ENCODE measurements at regions not wholly inside any gene's neighbourhood (a gene's known extent, or its start where the extent isn't known, plus 50 kb on each side); places are given as distances from the start of the nearest gene placed in this dataset.

DNA sequence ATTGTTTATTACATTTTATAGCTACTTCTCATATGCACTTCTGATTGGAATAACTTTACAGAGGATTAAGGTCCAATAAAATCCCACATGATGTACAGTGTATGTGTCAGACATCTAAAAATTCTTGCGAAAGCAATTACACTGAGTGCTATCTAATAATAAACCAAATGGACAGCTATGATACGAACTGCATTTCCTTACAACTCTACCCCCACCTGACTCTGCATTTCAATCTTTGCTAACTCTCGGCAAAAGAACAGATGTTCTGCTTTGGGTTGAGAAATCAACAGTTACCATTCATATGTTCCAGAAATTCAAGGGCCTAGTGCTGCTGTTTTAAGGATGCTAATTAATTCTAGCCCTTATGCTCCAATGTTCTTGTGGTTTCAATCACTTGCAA is 287.9 kb upstream of the NOCT start:
- no peak for DNase-seq (ENCODE audit: low read depth)
- TF ChIP-seq CTCF (IDR thresholded peaks at IDR 0.05; ENCODE audit: insufficient read depth, low read depth, low read length, missing control alignments), result no peak
- H3K4me3 ChIP-seq (ENCODE audit: low read depth, low read length), result no peak overlapping the region

GRCh38 chr4:138724530-138724929 is 291.1 kb upstream of the NOCT start:
- no peak overlapping the region for H3K4me3 ChIP-seq (ENCODE audit: low read depth, low read length)
- TF ChIP-seq CTCF (IDR thresholded peaks at IDR 0.05; ENCODE audit: insufficient read depth, low read depth, low read length, missing control alignments), result no peak
- DNase-seq (ENCODE audit: low read depth), result no peak

DNA sequence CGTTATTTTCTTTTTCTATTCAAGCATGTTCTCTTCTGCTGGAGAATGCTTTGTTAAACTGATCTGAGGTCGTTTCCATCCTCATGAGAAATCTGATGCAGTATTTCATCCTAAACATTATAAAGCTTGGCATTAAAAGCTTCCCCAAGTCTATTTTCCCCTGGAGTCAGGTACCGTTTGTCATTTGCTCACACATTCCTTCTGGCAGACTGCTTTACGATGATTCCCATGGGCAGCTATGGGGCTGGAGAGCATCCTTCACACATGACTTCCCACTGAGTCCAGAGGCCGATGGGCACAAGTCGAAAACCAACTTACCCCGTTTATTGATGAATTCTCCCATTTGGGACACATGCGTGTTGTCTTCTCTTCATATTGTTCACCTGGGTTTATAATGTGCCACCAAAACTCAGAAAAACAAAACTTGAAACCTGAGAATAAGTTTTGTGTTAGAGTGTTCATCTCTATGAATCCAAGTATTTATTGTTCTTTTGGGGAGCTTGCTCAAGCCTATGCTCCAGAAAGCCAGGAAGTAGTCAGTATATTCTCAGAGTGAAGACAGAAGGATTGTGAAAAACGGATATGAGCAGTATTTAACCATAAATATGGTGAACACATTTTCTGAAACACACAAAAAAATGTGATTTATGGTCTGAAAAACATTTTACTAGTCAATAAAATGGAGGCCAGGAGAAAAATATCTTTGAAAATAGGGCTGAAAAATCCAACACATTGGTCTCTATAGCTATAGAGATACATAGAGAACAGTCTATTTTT is 298.8 kb upstream of the NOCT start:
- H3K4me3 ChIP-seq (ENCODE audit: low read depth, low read length), result no peak overlapping the region
- TF ChIP-seq CTCF (IDR thresholded peaks at IDR 0.05; ENCODE audit: insufficient read depth, low read depth, low read length, missing control alignments), result no peak
- no peak for DNase-seq (ENCODE audit: low read depth)

DNA sequence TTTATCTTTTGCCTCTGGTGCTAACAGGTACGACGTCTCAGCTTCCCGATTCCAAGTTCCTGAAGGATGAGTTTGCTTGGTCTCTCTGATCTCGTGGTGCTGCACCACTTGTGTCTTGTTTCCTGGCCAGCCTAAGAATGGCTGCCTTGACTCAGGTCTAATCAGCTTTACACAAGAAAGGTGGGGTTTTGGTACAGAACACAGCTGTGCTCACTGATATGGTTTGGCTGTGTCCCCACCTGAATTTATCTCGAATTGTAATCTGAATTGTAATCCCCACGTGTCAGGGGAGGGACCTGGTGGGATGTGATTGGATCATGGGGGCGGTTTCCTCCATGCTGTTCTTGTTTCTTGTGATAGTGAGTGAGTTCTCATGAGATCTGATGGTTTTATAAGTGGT is 305.3 kb upstream of the NOCT start:
- TF ChIP-seq CTCF (IDR thresholded peaks at IDR 0.05; ENCODE audit: insufficient read depth, low read depth, low read length, missing control alignments), result no peak
- DNase-seq (ENCODE audit: low read depth), result no peak
- no peak overlapping the region for H3K4me3 ChIP-seq (ENCODE audit: low read depth, low read length)

DNA sequence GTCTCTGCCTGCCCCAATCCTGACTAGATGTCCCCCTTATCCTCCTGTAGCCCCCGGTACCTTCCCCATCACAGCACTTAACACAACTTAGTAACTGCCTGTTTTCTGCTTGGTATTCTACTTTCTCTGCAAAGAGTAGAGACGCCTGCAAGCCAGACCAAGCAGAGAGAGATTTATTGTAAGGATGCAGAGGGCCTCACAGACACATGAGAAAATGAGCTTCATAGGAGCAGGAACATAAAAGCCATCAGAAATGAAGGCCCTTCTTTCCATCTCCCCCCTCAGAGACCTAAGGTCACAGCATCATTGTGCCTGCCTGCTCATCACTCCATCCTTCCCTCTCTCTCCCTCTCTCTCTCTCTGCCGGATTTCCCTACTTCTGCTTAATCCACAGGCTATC is 305.7 kb upstream of the NOCT start:
- H3K4me3 ChIP-seq (ENCODE audit: low read depth, low read length), result no peak overlapping the region
- TF ChIP-seq CTCF (IDR thresholded peaks at IDR 0.05; ENCODE audit: insufficient read depth, low read depth, low read length, missing control alignments), result no peak
- DNase-seq (ENCODE audit: low read depth), result no peak

- TF ChIP-seq CTCF (IDR thresholded peaks at IDR 0.05; ENCODE audit: insufficient read depth, low read depth, low read length, missing control alignments), result no peak
- DNase-seq (ENCODE audit: low read depth), result no peak
- no peak overlapping the region for H3K4me3 ChIP-seq (ENCODE audit: low read depth, low read length)
These were observed 307.6 kb upstream of the NOCT start for GRCh38 chr4:138707746-138708677.
